Erythroblast (primary cell): ENCODE measurements at regions not wholly inside any gene's neighbourhood (a gene's known extent, or its start where the extent isn't known, plus 50 kb on each side); places are given as distances from the start of the nearest gene placed in this dataset.

Source experiments
- GATA1 ChIP-seq: IDR thresholded peaks from 2 replicates; pipeline ENCODE4 v1.6.1; 2011; ENCODE audit warnings: low read depth, mild to moderate bottlenecking, control low read depth, low read length, moderate library complexity
- POLR2A ChIP-seq: IDR thresholded peaks from 2 replicates; pipeline ENCODE4 v1.6.1; 2011; ENCODE audit warnings: mild to moderate bottlenecking, low read length

GRCh38 chr4:65805936-65806335 is 135.6 kb upstream of the EPHA5 start:
- TF ChIP-seq POLR2A: no peak
- TF ChIP-seq GATA1: no peak
